HEK293 (cell line): ENCODE measurements at regions not wholly inside any gene's neighbourhood (a gene's known extent, or its start where the extent isn't known, plus 50 kb on each side); places are given as distances from the start of the nearest gene placed in this dataset.
A peak's percentile ranks its signal among the peaks of the same experiment; 100 is the strongest.

Source experiments
- CTCF ChIA-PET: fragments of 350-600 bp; formaldehyde crosslinking; extraction: SDS; loops from one replicate; lab custom pipeline; 2021; ENCODE audit warnings: antibody characterized with exemption; lab: Yijun Ruan, JAX
- POLR2A ChIA-PET: fragments of 300-600 bp; formaldehyde crosslinking; extraction: SDS; loops from one replicate; lab custom pipeline; 2020; ENCODE audit warnings: antibody characterized with exemption, inconsistent platforms; lab: Yijun Ruan, JAX
- H3K27ac ChIP-seq: fragments of 200-500 bp; sonication (Bioruptor generic); 2 replicates; pipeline ENCODE4 v1.5.1; 2014; ENCODE audit warnings: low read depth, low read length, control low read depth, inconsistent platforms; ENCODE audit errors: extremely low read depth
- H3K36me3 ChIP-seq, 2 experiments: fragments of 200-500 bp in 1 of 2; sonication (Bioruptor generic) in 1 of 2; 1 replicate in 1 of 2; 2 replicates in 1 of 2; pipeline ENCODE4 v1.5.1; 2014 to 2017; ENCODE audit warnings: inconsistent platforms in 2 of 2, low read length in 2 of 2; ENCODE audit not compliant: control insufficient read depth in 2 of 2, insufficient read depth in 1 of 2
- H3K4me1 ChIP-seq: fragments of 200-500 bp; sonication (Bioruptor generic); 2 replicates; pipeline ENCODE4 v1.5.1; 2014; ENCODE audit warnings: mild to moderate bottlenecking, low read length, inconsistent platforms; ENCODE audit not compliant: control insufficient read depth, insufficient read depth
- H3K4me3 ChIP-seq: 2 replicates; pipeline ENCODE4 v1.5.1; 2011; ENCODE audit warnings: low read depth, mild to moderate bottlenecking, control low read depth, low read length, moderate library complexity
- H3K9me3 ChIP-seq: fragments of 200-500 bp; sonication (Bioruptor generic); 2 replicates; pipeline ENCODE4 v1.5.1; 2014; ENCODE audit warnings: low read depth, low read length, inconsistent platforms; ENCODE audit not compliant: control insufficient read depth, insufficient read depth
- FEZF1 ChIP-seq: fragments of 450-650 bp; formaldehyde crosslinking; IDR thresholded peaks from 2 replicates; pipeline ENCODE4 v1.5.1; 2016; ENCODE audit warnings: missing biosample characterization, missing genetic modification characterization
- KLF1 ChIP-seq: fragments of 450-650 bp; formaldehyde crosslinking; IDR thresholded peaks from 2 replicates; pipeline ENCODE4 v1.5.1; 2016; ENCODE audit warnings: missing biosample characterization, missing genetic modification characterization
- MEIS1 ChIP-seq: sonication (generic); formaldehyde crosslinking; IDR thresholded peaks from 2 replicates; pipeline ENCODE4 v1.8.1; 2022; ENCODE audit warnings: missing genetic modification reagents, mild to moderate bottlenecking, borderline replicate concordance
- WT1 ChIP-seq: fragments of 450-650 bp; formaldehyde crosslinking; IDR thresholded peaks from 2 replicates; pipeline ENCODE4 v1.5.1; 2016; ENCODE audit warnings: missing biosample characterization, missing genetic modification characterization
- ZBTB21 ChIP-seq: fragments of 450-650 bp; formaldehyde crosslinking; IDR thresholded peaks from 2 replicates; pipeline ENCODE4 v1.5.1; 2017; ENCODE audit warnings: missing biosample characterization, missing genetic modification characterization
- ZFHX2 ChIP-seq: fragments of 450-650 bp; formaldehyde crosslinking; conservative IDR thresholded peaks from 2 replicates; pipeline ENCODE4 v1.5.1; 2016; ENCODE audit warnings: missing biosample characterization, missing genetic modification characterization
- ZIC2 ChIP-seq: fragments of 450-650 bp; formaldehyde crosslinking; IDR thresholded peaks from 2 replicates; pipeline ENCODE4 v1.5.1; 2016; ENCODE audit warnings: missing biosample characterization, missing genetic modification characterization
- ZNF19 ChIP-seq: fragments of 450-650 bp; formaldehyde crosslinking; IDR thresholded peaks from 2 replicates; pipeline ENCODE4; 2016; ENCODE audit warnings: missing biosample characterization, missing genetic modification characterization, low read depth
- ZNF274 ChIP-seq, 2 experiments: fragments of 200-500 bp in 1 of 2; fragments of 450-650 bp in 1 of 2; sonication (Bioruptor generic) in 1 of 2; formaldehyde crosslinking in 1 of 2; IDR thresholded peaks; 2 replicates each; pipeline versions ENCODE4 v1.5.1 to v1.6.1; 2014 to 2016; ENCODE audit warnings: borderline replicate concordance in 1 of 2, inconsistent platforms in 1 of 2, low read length in 1 of 2, missing biosample characterization in 1 of 2, missing genetic modification characterization in 1 of 2
- ZNF558 ChIP-seq: fragments of 450-650 bp; formaldehyde crosslinking; IDR thresholded peaks from 2 replicates; pipeline ENCODE4 v1.5.1; 2016; ENCODE audit warnings: missing biosample characterization, missing genetic modification characterization
- ZNF600 ChIP-seq: fragments of 450-650 bp; formaldehyde crosslinking; IDR thresholded peaks from 2 replicates; pipeline ENCODE4 v1.5.1; 2016; ENCODE audit warnings: missing biosample characterization, missing genetic modification characterization
- ZNF623 ChIP-seq: fragments of 450-650 bp; formaldehyde crosslinking; IDR thresholded peaks from 2 replicates; pipeline ENCODE4 v1.5.1; 2016; ENCODE audit warnings: missing biosample characterization, missing genetic modification characterization
- TF ChIP-seq, protein P1 (sequence below): fragments of 450-650 bp; formaldehyde crosslinking; IDR thresholded peaks from 2 replicates; pipeline ENCODE4 v1.5.1; 2017; ENCODE audit warnings: missing biosample characterization, mild to moderate bottlenecking, missing genetic modification characterization, moderate library complexity
- TF ChIP-seq, protein P2 (sequence below): fragments of 450-650 bp; formaldehyde crosslinking; IDR thresholded peaks from 2 replicates; pipeline ENCODE4 v1.5.1; 2016; ENCODE audit warnings: missing biosample characterization, missing genetic modification characterization
- TF ChIP-seq, protein P3 (sequence below): fragments of 450-650 bp; formaldehyde crosslinking; IDR thresholded peaks from 2 replicates; pipeline ENCODE4 v1.5.1; 2016; ENCODE audit warnings: missing biosample characterization, missing genetic modification characterization, low read depth
- TF ChIP-seq, protein P4 (sequence below): fragments of 450-650 bp; formaldehyde crosslinking; conservative IDR thresholded peaks from 2 replicates; pipeline ENCODE4 v1.5.1; 2016; ENCODE audit warnings: low read depth, missing biosample characterization, missing genetic modification characterization
- TF ChIP-seq, protein P5 (sequence below): fragments of 450-650 bp; formaldehyde crosslinking; IDR thresholded peaks from 2 replicates; pipeline ENCODE4 v1.5.1; 2016; ENCODE audit warnings: missing biosample characterization, missing genetic modification characterization
- TF ChIP-seq, protein P6 (sequence below): fragments of 450-650 bp; formaldehyde crosslinking; IDR thresholded peaks from 2 replicates; pipeline ENCODE4 v1.5.1; 2016; ENCODE audit warnings: missing biosample characterization, missing genetic modification characterization

DNA sequence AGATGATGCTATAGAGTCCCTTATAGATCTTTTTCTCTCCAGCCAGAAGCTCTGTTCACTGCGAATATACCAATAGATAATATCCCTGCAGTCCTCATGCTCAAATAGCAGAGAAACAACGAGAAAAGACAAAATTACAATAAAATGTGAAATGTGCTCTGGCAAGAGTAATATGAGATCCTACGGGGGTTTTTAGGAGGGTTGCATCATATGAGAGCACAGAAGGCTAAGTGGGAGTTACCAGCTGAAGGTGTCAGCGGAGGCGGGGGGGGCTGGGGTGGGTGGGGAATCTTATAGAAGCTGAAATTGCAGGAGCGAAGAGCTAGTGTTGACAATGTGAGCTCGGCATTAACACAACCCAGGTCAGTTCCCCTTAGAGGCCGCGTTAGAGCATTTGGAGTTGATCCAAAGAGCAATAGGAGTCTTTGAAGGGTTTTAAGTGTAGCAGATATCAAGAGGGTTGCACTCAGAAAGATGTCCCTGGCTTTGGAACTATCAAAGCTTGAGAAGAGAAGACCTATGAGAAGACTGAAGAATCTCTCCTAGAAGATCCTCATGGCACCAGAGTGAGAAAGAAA is 109.7 kb downstream of the BASP1 start:
- no peaks in the 10 kb centered on the region for H3K36me3 ChIP-seq
- ChIA-PET POLR2A (interaction anchor here (0.6 to 1.2 kb wide), 2 partner anchors 109 to 707 kb away, joined by 3 read pairs; no protein-coding TSS in a partner anchor), CTCF (no interaction called here)
- no peaks in the 10 kb centered on the region for H3K9me3 ChIP-seq
- peak overlapping the region; percentile 66; the same call in 1 of the 2 replicates for H3K27ac ChIP-seq
- no peak overlapping the region for H3K4me3 ChIP-seq
- H3K4me1 ChIP-seq = peaks cover 21% of the 10 kb centered on the region
- TF ChIP-seq, protein P1, sequence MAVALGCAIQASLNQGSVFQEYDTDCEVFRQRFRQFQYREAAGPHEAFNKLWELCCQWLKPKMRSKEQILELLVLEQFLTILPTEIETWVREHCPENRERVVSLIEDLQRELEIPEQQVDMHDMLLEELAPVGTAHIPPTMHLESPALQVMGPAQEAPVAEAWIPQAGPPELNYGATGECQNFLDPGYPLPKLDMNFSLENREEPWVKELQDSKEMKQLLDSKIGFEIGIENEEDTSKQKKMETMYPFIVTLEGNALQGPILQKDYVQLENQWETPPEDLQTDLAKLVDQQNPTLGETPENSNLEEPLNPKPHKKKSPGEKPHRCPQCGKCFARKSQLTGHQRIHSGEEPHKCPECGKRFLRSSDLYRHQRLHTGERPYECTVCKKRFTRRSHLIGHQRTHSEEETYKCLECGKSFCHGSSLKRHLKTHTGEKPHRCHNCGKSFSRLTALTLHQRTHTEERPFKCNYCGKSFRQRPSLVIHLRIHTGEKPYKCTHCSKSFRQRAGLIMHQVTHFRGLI (tag by site-specific recombination) = no peak
- TF ChIP-seq ZNF623 (tag by site-specific recombination) (no peak), FEZF1 (tag by site-specific recombination) (no peak), ZIC2 (no peak), ZBTB21 (tag by site-specific recombination) (no peak), WT1 (tag by site-specific recombination) (no peak), MEIS1 (CRISPR knock-in tag) (no peak), KLF1 (no peak), ZNF274 (IDR thresholded peaks at IDR 0.05; ENCODE audit: low read length) (no peak), ZNF274 (tag by site-specific recombination; IDR thresholded peaks at IDR 0.05; ENCODE audit: borderline replicate concordance) (no peak), ZFHX2 (tag by site-specific recombination) (peak; percentile 34; the same call in 1 of the 2 replicates), ZNF558 (tag by site-specific recombination) (no peak; the same call in 1 of the 2 replicates), ZNF19 (tag by site-specific recombination) (no peak), ZNF600 (tag by site-specific recombination) (0 out of 2 replicates have a peak, but pooled peaks have one; percentile 6)
- TF ChIP-seq, protein P2, sequence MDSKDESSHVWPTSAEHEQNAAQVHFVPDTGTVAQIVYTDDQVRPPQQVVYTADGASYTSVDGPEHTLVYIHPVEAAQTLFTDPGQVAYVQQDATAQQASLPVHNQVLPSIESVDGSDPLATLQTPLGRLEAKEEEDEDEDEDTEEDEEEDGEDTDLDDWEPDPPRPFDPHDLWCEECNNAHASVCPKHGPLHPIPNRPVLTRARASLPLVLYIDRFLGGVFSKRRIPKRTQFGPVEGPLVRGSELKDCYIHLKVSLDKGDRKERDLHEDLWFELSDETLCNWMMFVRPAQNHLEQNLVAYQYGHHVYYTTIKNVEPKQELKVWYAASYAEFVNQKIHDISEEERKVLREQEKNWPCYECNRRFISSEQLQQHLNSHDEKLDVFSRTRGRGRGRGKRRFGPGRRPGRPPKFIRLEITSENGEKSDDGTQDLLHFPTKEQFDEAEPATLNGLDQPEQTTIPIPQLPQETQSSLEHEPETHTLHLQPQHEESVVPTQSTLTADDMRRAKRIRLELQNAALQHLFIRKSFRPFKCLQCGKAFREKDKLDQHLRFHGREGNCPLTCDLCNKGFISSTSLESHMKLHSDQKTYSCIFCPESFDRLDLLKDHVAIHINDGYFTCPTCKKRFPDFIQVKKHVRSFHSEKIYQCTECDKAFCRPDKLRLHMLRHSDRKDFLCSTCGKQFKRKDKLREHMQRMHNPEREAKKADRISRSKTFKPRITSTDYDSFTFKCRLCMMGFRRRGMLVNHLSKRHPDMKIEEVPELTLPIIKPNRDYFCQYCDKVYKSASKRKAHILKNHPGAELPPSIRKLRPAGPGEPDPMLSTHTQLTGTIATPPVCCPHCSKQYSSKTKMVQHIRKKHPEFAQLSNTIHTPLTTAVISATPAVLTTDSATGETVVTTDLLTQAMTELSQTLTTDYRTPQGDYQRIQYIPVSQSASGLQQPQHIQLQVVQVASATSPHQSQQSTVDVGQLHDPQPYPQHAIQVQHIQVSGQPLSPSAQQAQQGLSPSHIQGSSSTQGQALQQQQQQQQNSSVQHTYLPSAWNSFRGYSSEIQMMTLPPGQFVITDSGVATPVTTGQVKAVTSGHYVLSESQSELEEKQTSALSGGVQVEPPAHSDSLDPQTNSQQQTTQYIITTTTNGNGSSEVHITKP (tag by site-specific recombination) = peak; percentile 83
- TF ChIP-seq, protein P3, sequence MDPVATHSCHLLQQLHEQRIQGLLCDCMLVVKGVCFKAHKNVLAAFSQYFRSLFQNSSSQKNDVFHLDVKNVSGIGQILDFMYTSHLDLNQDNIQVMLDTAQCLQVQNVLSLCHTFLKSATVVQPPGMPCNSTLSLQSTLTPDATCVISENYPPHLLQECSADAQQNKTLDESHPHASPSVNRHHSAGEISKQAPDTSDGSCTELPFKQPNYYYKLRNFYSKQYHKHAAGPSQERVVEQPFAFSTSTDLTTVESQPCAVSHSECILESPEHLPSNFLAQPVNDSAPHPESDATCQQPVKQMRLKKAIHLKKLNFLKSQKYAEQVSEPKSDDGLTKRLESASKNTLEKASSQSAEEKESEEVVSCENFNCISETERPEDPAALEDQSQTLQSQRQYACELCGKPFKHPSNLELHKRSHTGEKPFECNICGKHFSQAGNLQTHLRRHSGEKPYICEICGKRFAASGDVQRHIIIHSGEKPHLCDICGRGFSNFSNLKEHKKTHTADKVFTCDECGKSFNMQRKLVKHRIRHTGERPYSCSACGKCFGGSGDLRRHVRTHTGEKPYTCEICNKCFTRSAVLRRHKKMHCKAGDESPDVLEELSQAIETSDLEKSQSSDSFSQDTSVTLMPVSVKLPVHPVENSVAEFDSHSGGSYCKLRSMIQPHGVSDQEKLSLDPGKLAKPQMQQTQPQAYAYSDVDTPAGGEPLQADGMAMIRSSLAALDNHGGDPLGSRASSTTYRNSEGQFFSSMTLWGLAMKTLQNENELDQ (tag by site-specific recombination) = no peak
- TF ChIP-seq, protein P4, sequence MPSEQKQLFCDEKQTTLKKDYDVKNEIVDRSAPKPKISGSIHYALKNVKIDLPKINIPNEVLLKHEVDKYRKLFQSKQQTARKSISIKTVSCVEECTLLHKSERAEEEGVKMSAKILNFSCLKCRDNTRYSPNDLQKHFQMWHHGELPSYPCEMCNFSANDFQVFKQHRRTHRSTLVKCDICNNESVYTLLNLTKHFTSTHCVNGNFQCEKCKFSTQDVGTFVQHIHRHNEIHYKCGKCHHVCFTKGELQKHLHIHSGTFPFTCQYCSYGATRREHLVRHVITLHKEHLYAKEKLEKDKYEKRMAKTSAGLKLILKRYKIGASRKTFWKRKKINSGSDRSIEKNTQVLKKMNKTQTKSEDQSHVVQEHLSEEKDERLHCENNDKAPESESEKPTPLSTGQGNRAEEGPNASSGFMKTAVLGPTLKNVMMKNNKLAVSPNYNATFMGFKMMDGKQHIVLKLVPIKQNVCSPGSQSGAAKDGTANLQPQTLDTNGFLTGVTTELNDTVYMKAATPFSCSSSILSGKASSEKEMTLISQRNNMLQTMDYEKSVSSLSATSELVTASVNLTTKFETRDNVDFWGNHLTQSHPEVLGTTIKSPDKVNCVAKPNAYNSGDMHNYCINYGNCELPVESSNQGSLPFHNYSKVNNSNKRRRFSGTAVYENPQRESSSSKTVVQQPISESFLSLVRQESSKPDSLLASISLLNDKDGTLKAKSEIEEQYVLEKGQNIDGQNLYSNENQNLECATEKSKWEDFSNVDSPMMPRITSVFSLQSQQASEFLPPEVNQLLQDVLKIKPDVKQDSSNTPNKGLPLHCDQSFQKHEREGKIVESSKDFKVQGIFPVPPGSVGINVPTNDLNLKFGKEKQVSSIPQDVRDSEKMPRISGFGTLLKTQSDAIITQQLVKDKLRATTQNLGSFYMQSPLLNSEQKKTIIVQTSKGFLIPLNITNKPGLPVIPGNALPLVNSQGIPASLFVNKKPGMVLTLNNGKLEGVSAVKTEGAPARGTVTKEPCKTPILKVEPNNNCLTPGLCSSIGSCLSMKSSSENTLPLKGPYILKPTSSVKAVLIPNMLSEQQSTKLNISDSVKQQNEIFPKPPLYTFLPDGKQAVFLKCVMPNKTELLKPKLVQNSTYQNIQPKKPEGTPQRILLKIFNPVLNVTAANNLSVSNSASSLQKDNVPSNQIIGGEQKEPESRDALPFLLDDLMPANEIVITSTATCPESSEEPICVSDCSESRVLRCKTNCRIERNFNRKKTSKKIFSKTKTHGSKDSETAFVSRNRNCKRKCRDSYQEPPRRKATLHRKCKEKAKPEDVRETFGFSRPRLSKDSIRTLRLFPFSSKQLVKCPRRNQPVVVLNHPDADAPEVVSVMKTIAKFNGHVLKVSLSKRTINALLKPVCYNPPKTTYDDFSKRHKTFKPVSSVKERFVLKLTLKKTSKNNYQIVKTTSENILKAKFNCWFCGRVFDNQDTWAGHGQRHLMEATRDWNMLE (tag by site-specific recombination) = 0 out of 2 replicates have a peak, but pooled peaks have one; percentile 9
- TF ChIP-seq, protein P5, sequence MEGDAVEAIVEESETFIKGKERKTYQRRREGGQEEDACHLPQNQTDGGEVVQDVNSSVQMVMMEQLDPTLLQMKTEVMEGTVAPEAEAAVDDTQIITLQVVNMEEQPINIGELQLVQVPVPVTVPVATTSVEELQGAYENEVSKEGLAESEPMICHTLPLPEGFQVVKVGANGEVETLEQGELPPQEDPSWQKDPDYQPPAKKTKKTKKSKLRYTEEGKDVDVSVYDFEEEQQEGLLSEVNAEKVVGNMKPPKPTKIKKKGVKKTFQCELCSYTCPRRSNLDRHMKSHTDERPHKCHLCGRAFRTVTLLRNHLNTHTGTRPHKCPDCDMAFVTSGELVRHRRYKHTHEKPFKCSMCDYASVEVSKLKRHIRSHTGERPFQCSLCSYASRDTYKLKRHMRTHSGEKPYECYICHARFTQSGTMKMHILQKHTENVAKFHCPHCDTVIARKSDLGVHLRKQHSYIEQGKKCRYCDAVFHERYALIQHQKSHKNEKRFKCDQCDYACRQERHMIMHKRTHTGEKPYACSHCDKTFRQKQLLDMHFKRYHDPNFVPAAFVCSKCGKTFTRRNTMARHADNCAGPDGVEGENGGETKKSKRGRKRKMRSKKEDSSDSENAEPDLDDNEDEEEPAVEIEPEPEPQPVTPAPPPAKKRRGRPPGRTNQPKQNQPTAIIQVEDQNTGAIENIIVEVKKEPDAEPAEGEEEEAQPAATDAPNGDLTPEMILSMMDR = no peak
- TF ChIP-seq, protein P6, sequence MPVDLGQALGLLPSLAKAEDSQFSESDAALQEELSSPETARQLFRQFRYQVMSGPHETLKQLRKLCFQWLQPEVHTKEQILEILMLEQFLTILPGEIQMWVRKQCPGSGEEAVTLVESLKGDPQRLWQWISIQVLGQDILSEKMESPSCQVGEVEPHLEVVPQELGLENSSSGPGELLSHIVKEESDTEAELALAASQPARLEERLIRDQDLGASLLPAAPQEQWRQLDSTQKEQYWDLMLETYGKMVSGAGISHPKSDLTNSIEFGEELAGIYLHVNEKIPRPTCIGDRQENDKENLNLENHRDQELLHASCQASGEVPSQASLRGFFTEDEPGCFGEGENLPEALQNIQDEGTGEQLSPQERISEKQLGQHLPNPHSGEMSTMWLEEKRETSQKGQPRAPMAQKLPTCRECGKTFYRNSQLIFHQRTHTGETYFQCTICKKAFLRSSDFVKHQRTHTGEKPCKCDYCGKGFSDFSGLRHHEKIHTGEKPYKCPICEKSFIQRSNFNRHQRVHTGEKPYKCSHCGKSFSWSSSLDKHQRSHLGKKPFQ (tag by site-specific recombination) = no peak
